Neuronal stem cell (in vitro differentiated cells): ENCODE measurements at regions not wholly inside any gene's neighbourhood (a gene's known extent, or its start where the extent isn't known, plus 50 kb on each side); places are given as distances from the start of the nearest gene placed in this dataset.

Experiments
- DNase-seq: peaks from one replicate; pipeline ENCODE4 v3.0.0-alpha.2; 2013; ENCODE audit warnings: low spot score
- H2AFZ ChIP-seq: one replicate; pipeline ENCODE4 v1.6.1; 2013; ENCODE audit warnings: mild to moderate bottlenecking, low read length, inconsistent platforms
- H2AK5ac ChIP-seq: 2 replicates; pipeline ENCODE4 v1.6.1; 2013; ENCODE audit warnings: low read depth, mild to moderate bottlenecking, inconsistent platforms, low read length, moderate library complexity, mixed read lengths
- H2BK120ac ChIP-seq: 2 replicates; pipeline ENCODE4 v1.6.1; 2013; ENCODE audit warnings: low read depth, mild to moderate bottlenecking, inconsistent platforms, low read length, moderate library complexity, mixed read lengths
- H2BK12ac ChIP-seq: one replicate; pipeline ENCODE4 v1.6.1; 2013; ENCODE audit warnings: low read length, inconsistent platforms
- H2BK15ac ChIP-seq: 2 replicates; pipeline ENCODE4 v1.6.1; 2013; ENCODE audit warnings: mild to moderate bottlenecking, low read length, inconsistent platforms, mixed read lengths
- H2BK5ac ChIP-seq: one replicate; pipeline ENCODE4 v1.6.1; 2013; ENCODE audit warnings: inconsistent platforms, mild to moderate bottlenecking, low read length, moderate library complexity
- H3K14ac ChIP-seq: one replicate; pipeline ENCODE4 v1.6.1; 2013; ENCODE audit warnings: low read length, inconsistent platforms
- H3K18ac ChIP-seq: 2 replicates; pipeline ENCODE4 v1.6.1; 2013; ENCODE audit warnings: low read length, inconsistent platforms
- H3K23ac ChIP-seq: 2 replicates; pipeline ENCODE4 v1.6.1; 2013; ENCODE audit warnings: low read depth, mild to moderate bottlenecking, mixed read lengths, low read length, inconsistent platforms; ENCODE audit not compliant: poor library complexity
- H3K27ac ChIP-seq: replicated peaks from 3 replicates; pipeline ENCODE4 v1.5.1; 2013; ENCODE audit warnings: low read length, inconsistent platforms
- H3K27me3 ChIP-seq, 3 experiments: 2 replicates each; pipeline ENCODE4 v1.6.1; 2013; ENCODE audit warnings: low read length in 3 of 3, mild to moderate bottlenecking in 2 of 3, inconsistent platforms in 1 of 3, low read depth in 1 of 3, mixed read lengths in 1 of 3, moderate library complexity in 1 of 3; ENCODE audit not compliant: control insufficient read depth in 3 of 3, insufficient read depth in 3 of 3
- H3K36me3 ChIP-seq, 2 donors: replicated peaks in 1 of 2; 2 replicates each; pipeline ENCODE4 v1.6.1; 2013; ENCODE audit warnings: low read length in 2 of 2; ENCODE audit not compliant: control insufficient read depth in 2 of 2, insufficient read depth in 2 of 2
- H3K4ac ChIP-seq: 2 replicates; pipeline ENCODE4 v1.6.1; 2013; ENCODE audit warnings: inconsistent platforms, mild to moderate bottlenecking, low read length, moderate library complexity
- H3K4me1 ChIP-seq, 2 donors: 1 replicate in 1 of 2; 2 replicates in 1 of 2; pipeline ENCODE4 v1.6.1; 2013; ENCODE audit warnings: low read length in 2 of 2, low read depth in 1 of 2; ENCODE audit not compliant: control insufficient read depth in 2 of 2, insufficient read depth in 1 of 2
- H3K4me2 ChIP-seq: one replicate; pipeline ENCODE4 v1.6.1; 2013; ENCODE audit warnings: mild to moderate bottlenecking, low read length, inconsistent platforms; ENCODE audit not compliant: insufficient read depth, poor library complexity, severe bottlenecking
- H3K4me3 ChIP-seq, 2 donors: 2 replicates each; pipeline ENCODE4 v1.5.1; 2013; ENCODE audit warnings: low read length in 2 of 2, mild to moderate bottlenecking in 2 of 2, inconsistent platforms in 1 of 2, moderate library complexity in 1 of 2
- H3K79me1 ChIP-seq: one replicate; pipeline ENCODE4 v1.6.1; 2013; ENCODE audit warnings: low read depth, mild to moderate bottlenecking, inconsistent platforms, low read length, moderate library complexity
- H3K9ac ChIP-seq: one replicate; pipeline ENCODE4 v1.6.1; 2013; ENCODE audit warnings: mild to moderate bottlenecking, low read depth, low read length, inconsistent platforms; ENCODE audit not compliant: poor library complexity
- H3K9me3 ChIP-seq, 2 donors: replicated peaks in 1 of 2; 2 replicates each; pipeline versions ENCODE3 to v1.6.1; 2013; ENCODE audit warnings: low read length in 2 of 2, mild to moderate bottlenecking in 2 of 2, inconsistent platforms in 1 of 2, low read depth in 1 of 2, mixed read lengths in 1 of 2, moderate library complexity in 1 of 2; ENCODE audit not compliant: control insufficient read depth in 2 of 2, insufficient read depth in 1 of 2
- H4K8ac ChIP-seq: one replicate; pipeline ENCODE4 v1.6.1; 2013; ENCODE audit warnings: low read depth, mild to moderate bottlenecking, inconsistent platforms, low read length, moderate library complexity
- H4K91ac ChIP-seq: one replicate; pipeline ENCODE4 v1.6.1; 2013; ENCODE audit warnings: low read length, low read depth, mild to moderate bottlenecking, inconsistent platforms; ENCODE audit not compliant: poor library complexity
- WGBS, 2 donors: extraction: QIAGEN DNeasy Blood & Tissue Kit; methylation state at CpG; one replicate each; pipeline ENCODE4 v1.1.7; 2013; ENCODE audit warnings: missing lambda C conversion rate in 2 of 2, mixed read lengths in 1 of 2; ENCODE audit not compliant: insufficient read length in 2 of 2, insufficient replicate concordance in 1 of 2; ENCODE audit errors: extremely low coverage in 2 of 2; 5-methylcytosine and 5-hydroxymethylcytosine counted together

GRCh38 chr2:185640588-185640987 lies 98.0 kb upstream of the FSIP2 start:
- Histone ChIP-seq H2AK5ac (no peak overlapping the region), H3K36me3 (no peaks in the 10 kb centered on the region), H3K23ac (no peak overlapping the region), H3K9ac (no peak overlapping the region), H3K4me3 (no peak overlapping the region), H3K4me2 (no peak overlapping the region), H3K9me3 (no peaks in the 10 kb centered on the region), H3K18ac (no peak overlapping the region), H2BK5ac (no peak overlapping the region), H3K4ac (no peak overlapping the region), H4K91ac (no peak overlapping the region), H4K8ac (no peak overlapping the region), H3K27ac (no peak overlapping the region), H3K79me1 (no peaks in the 10 kb centered on the region), H2AFZ (no peak overlapping the region), H3K14ac (no peak overlapping the region), H2BK120ac (no peak overlapping the region), H3K4me1 (peaks cover 0 to 2% of the 10 kb centered on the region in 2 donors), H3K27me3 (no peaks in the 10 kb centered on the region), H2BK15ac (no peak overlapping the region), H2BK12ac (no peak overlapping the region)
- DNase-seq, result no peak
- no CpG with 5 or more reads among the region's 1 CpG for WGBS, 2 donors

- H4K8ac ChIP-seq, result no peak overlapping the region
- no peaks in the 10 kb centered on the region for H3K36me3 ChIP-seq
- H2BK15ac ChIP-seq, result no peak overlapping the region
- no peak overlapping the region for H3K4me3 ChIP-seq
- H3K23ac ChIP-seq, result no peak overlapping the region
- H3K4me1 ChIP-seq, result peaks cover 1 to 2% of the 10 kb centered on the region in 2 donors
- H2BK12ac ChIP-seq, result no peak overlapping the region
- no peak overlapping the region for H3K18ac ChIP-seq
- no peak overlapping the region for H3K14ac ChIP-seq
- no peak overlapping the region for H3K4ac ChIP-seq
- H3K27me3 ChIP-seq, result no peaks in the 10 kb centered on the region
- DNase-seq, result no peak
- no peak overlapping the region for H3K9ac ChIP-seq
- no peak overlapping the region for H3K4me2 ChIP-seq
- H2AFZ ChIP-seq, result no peak overlapping the region
- H3K27ac ChIP-seq, result no peak overlapping the region
- no peaks in the 10 kb centered on the region for H3K9me3 ChIP-seq
- no peak overlapping the region for H2BK5ac ChIP-seq
- no peaks in the 10 kb centered on the region for H3K79me1 ChIP-seq
- no peak overlapping the region for H2AK5ac ChIP-seq
- no peak overlapping the region for H2BK120ac ChIP-seq
- H4K91ac ChIP-seq, result no peak overlapping the region
- no CpG with 5 or more reads among the region's 1 CpG for WGBS, 2 donors
Measured at GRCh38 chr2:185643434-185643833, 95.2 kb upstream of the FSIP2 start.

GRCh38 chr2:185644828-185645227 lies 93.8 kb upstream of the FSIP2 start:
- H3K14ac ChIP-seq, result no peak overlapping the region
- no peak overlapping the region for H4K91ac ChIP-seq
- peaks cover 1 to 2% of the 10 kb centered on the region in 2 donors for H3K4me1 ChIP-seq
- no peak overlapping the region for H2AK5ac ChIP-seq
- H4K8ac ChIP-seq, result no peak overlapping the region
- no CpG with 5 or more reads among the region's 3 CpGs for WGBS, 2 donors
- no peak overlapping the region for H2BK12ac ChIP-seq
- no peak for DNase-seq
- H3K27me3 ChIP-seq, result no peaks in the 10 kb centered on the region
- no peaks in the 10 kb centered on the region for H3K36me3 ChIP-seq
- no peak overlapping the region for H2AFZ ChIP-seq
- H3K79me1 ChIP-seq, result no peaks in the 10 kb centered on the region
- no peak overlapping the region for H3K4me2 ChIP-seq
- no peaks in the 10 kb centered on the region for H3K9me3 ChIP-seq
- H3K4ac ChIP-seq, result no peak overlapping the region
- H3K9ac ChIP-seq, result no peak overlapping the region
- H3K18ac ChIP-seq, result no peak overlapping the region
- no peak overlapping the region for H2BK15ac ChIP-seq
- no peak overlapping the region for H3K4me3 ChIP-seq
- no peak overlapping the region for H3K23ac ChIP-seq
- H2BK120ac ChIP-seq, result no peak overlapping the region
- no peak overlapping the region for H3K27ac ChIP-seq
- H2BK5ac ChIP-seq, result no peak overlapping the region

- WGBS, 2 donors, result 100% methylated on average over 1 of the region's 1 CpG; no CpG with 5 or more reads in 1 of the 2 donors
- H2BK120ac ChIP-seq, result no peak overlapping the region
- H3K4me3 ChIP-seq, result no peak overlapping the region
- H2BK15ac ChIP-seq, result no peak overlapping the region
- DNase-seq, result no peak
- H3K23ac ChIP-seq, result no peak overlapping the region
- H3K18ac ChIP-seq, result no peak overlapping the region
- H3K36me3 ChIP-seq, result no peaks in the 10 kb centered on the region
- H3K4ac ChIP-seq, result no peak overlapping the region
- H3K4me1 ChIP-seq, result peaks cover 1 to 2% of the 10 kb centered on the region in 2 donors
- no peak overlapping the region for H2AFZ ChIP-seq
- no peak overlapping the region for H2BK12ac ChIP-seq
- H3K14ac ChIP-seq, result no peak overlapping the region
- no peak overlapping the region for H3K9ac ChIP-seq
- H2AK5ac ChIP-seq, result no peak overlapping the region
- no peaks in the 10 kb centered on the region for H3K79me1 ChIP-seq
- H3K4me2 ChIP-seq, result no peak overlapping the region
- H4K8ac ChIP-seq, result no peak overlapping the region
- H3K27ac ChIP-seq, result no peak overlapping the region
- no peak overlapping the region for H2BK5ac ChIP-seq
- no peaks in the 10 kb centered on the region for H3K27me3 ChIP-seq
- no peaks in the 10 kb centered on the region for H3K9me3 ChIP-seq
- H4K91ac ChIP-seq, result no peak overlapping the region
Measured at GRCh38 chr2:185645529-185645928, 93.1 kb upstream of the FSIP2 start.
